Activated T-cell treated with anti-CD3 and anti-CD28 coated beads, Interleukin-2, amount 50 U/mL, for 24 hours (primary cell): ENCODE measurements at regions not wholly inside any gene's neighbourhood (a gene's known extent, or its start where the extent isn't known, plus 50 kb on each side); places are given as distances from the start of the nearest gene placed in this dataset.

ENCODE experiments used
- DNase-seq: peaks from one replicate; pipeline ENCODE4 v3.0.0-alpha.2; 2020
- H3K27ac Mint-ChIP-seq: 2 replicates; pipeline ENCODE4 v1.8.0; 2020; ENCODE audit warnings: mild to moderate bottlenecking, mixed read lengths
- H3K27me3 Mint-ChIP-seq: 2 replicates; pipeline ENCODE4 v1.8.0; 2020; ENCODE audit warnings: mixed read lengths
- H3K36me3 Mint-ChIP-seq: 2 replicates; pipeline ENCODE4 v1.8.0; 2020; ENCODE audit warnings: low read depth, mixed read lengths
- H3K4me1 Mint-ChIP-seq: 2 replicates; pipeline ENCODE4 v1.8.0; 2020; ENCODE audit warnings: low read depth, mixed read lengths
- H3K4me3 Mint-ChIP-seq: 2 replicates; pipeline ENCODE4 v1.8.0; 2020; ENCODE audit warnings: mild to moderate bottlenecking, moderate library complexity, mixed read lengths
- H3K9me3 Mint-ChIP-seq: 2 replicates; pipeline ENCODE4 v1.8.0; 2020; ENCODE audit warnings: mixed read lengths

DNA sequence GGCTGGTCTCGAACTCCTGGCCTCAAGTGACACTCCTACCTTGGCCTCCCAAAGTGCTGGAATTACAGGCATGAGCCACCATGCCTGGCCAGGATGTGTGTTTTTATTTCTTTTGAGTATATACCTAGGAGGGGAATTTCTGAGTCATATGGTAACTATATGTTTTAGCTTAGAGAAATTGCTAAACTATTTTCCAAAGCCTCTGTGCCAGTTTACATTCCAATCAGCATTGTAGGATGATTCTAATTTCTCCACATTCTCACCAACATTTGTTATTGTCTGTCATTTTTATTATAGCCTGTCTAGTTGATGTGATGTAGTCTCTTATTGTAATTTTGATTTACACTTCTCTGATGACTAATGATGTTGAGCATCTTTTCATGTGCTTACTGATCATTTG, 1576.0 kb downstream of the RPA4 start:
- no peak overlapping the region for H3K4me3 Mint-ChIP-seq
- no peaks in the 10 kb centered on the region for H3K36me3 Mint-ChIP-seq
- no peak overlapping the region for H3K27ac Mint-ChIP-seq
- H3K4me1 Mint-ChIP-seq = no peaks in the 10 kb centered on the region
- no peak for DNase-seq
- H3K9me3 Mint-ChIP-seq = no peaks in the 10 kb centered on the region
- peaks cover 10% of the 10 kb centered on the region for H3K27me3 Mint-ChIP-seq

DNA sequence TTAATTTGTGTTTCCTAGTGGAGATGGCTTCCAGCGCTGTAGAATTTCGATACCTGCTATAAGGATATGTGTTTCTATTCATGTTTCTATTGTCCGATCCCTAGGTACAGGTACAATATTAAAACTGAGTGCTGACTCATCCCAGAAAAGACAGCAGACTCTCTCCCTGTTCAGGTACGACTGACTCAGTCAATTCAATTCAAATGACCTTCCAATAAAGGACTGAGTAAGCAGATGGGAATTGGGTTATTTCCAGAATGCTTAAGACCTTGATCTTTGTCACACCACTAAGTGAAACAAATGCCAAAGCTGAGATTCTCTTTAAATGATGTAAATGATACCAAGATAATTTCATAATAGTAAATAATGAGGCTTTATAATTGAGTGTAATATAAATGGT, 1596.9 kb downstream of the RPA4 start:
- DNase-seq = no peak
- no peak overlapping the region for H3K27ac Mint-ChIP-seq
- H3K27me3 Mint-ChIP-seq = peaks cover 9% of the 10 kb centered on the region
- no peaks in the 10 kb centered on the region for H3K4me1 Mint-ChIP-seq
- no peaks in the 10 kb centered on the region for H3K36me3 Mint-ChIP-seq
- peaks cover 1% of the 10 kb centered on the region for H3K9me3 Mint-ChIP-seq
- no peak overlapping the region for H3K4me3 Mint-ChIP-seq

GRCh38 chrX:98481636-98482035, 1597.9 kb downstream of the RPA4 start:
- no peak for DNase-seq
- Mint-ChIP-seq H3K4me3 (no peak overlapping the region), H3K4me1 (no peaks in the 10 kb centered on the region), H3K27me3 (peaks cover 9% of the 10 kb centered on the region), H3K9me3 (peaks cover 1% of the 10 kb centered on the region), H3K36me3 (no peaks in the 10 kb centered on the region), H3K27ac (no peak overlapping the region)

DNA sequence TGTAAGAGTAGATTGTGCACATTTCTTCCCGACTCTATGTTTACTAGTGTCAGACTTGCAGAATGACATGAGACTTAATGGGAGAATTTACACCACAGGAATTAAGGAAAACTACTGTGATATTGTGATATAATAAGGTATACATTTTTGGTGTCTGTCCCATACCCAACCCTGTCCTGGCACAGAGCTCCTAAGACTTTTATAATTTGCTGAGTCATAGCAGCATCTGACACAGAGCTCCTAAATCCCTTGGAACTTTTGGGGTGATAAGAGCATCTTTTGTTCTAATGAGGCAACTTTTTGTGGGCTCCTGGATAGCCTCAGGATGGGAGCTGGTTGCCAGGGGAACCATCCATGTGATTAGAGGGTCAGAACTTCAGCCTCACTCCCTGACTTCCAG, 1607.0 kb downstream of the RPA4 start:
- Mint-ChIP-seq H3K4me3 (no peak overlapping the region), H3K4me1 (no peaks in the 10 kb centered on the region), H3K9me3 (no peaks in the 10 kb centered on the region), H3K27me3 (peaks cover 6% of the 10 kb centered on the region), H3K36me3 (no peaks in the 10 kb centered on the region), H3K27ac (no peak overlapping the region)
- no peak for DNase-seq

GRCh38 chrX:98501426-98501825, 1617.7 kb downstream of the RPA4 start:
- no peaks in the 10 kb centered on the region for H3K27me3 Mint-ChIP-seq
- H3K4me3 Mint-ChIP-seq = no peak overlapping the region
- H3K4me1 Mint-ChIP-seq = no peaks in the 10 kb centered on the region
- no peaks in the 10 kb centered on the region for H3K36me3 Mint-ChIP-seq
- DNase-seq = no peak
- H3K9me3 Mint-ChIP-seq = no peaks in the 10 kb centered on the region
- no peak overlapping the region for H3K27ac Mint-ChIP-seq

- H3K4me3 Mint-ChIP-seq = no peak overlapping the region
- DNase-seq = no peak
- no peak overlapping the region for H3K27ac Mint-ChIP-seq
- no peaks in the 10 kb centered on the region for H3K36me3 Mint-ChIP-seq
- no peaks in the 10 kb centered on the region for H3K4me1 Mint-ChIP-seq
- no peaks in the 10 kb centered on the region for H3K27me3 Mint-ChIP-seq
- no peaks in the 10 kb centered on the region for H3K9me3 Mint-ChIP-seq
These were observed 1623.2 kb downstream of the RPA4 start for GRCh38 chrX:98506907-98507306.

DNA sequence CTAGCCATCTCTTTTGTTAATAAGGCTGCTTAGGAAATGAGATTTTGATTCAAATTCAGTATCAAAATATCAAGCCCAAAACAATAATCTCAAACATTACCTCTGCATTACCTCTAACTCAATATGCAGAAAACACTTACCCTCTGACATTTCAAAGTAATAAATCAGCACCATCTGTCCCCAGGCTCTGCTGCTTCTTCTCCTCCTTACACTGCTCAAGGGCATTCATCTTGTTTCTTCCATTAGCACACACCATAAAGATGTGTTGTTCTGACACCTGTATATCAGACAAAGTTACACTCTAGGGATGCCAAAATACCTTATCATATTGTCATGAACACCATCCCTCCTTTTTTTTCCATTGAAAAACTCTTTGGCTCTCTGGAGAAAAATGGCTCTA, 1630.3 kb downstream of the RPA4 start:
- H3K36me3 Mint-ChIP-seq = no peaks in the 10 kb centered on the region

DNA sequence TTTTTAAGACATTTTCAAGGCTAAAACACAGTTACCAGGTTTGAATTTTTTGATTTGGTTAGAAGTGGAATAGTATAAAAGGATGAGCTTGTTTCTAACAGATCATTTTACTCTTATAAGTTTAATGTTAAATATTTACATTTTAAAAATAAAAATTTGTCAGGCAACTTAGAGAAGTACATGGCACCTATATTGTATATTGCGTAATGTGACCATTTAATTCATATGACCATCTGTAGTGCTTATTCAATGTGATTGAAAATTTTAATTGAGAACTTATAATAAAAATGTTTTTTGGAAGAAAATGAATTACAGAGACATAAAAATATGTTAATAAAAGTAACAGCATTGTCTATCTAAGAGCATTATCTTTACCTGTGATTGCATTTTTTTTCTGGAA, 1632.4 kb downstream of the RPA4 start:
- Mint-ChIP-seq H3K27me3 (no peaks in the 10 kb centered on the region), H3K4me1 (no peaks in the 10 kb centered on the region), H3K4me3 (no peak overlapping the region), H3K27ac (no peak overlapping the region), H3K9me3 (no peaks in the 10 kb centered on the region), H3K36me3 (no peaks in the 10 kb centered on the region)
- DNase-seq = no peak

More for the DNA sequence above, 1630.3 kb downstream of the RPA4 start:
- no peak for DNase-seq
- H3K9me3 Mint-ChIP-seq = no peaks in the 10 kb centered on the region
- no peak overlapping the region for H3K4me3 Mint-ChIP-seq
- H3K4me1 Mint-ChIP-seq = no peaks in the 10 kb centered on the region
- no peaks in the 10 kb centered on the region for H3K27me3 Mint-ChIP-seq
- no peak overlapping the region for H3K27ac Mint-ChIP-seq

GRCh38 chrX:98523026-98523425, 1639.3 kb downstream of the RPA4 start:
- Mint-ChIP-seq H3K36me3 (no peaks in the 10 kb centered on the region), H3K9me3 (no peaks in the 10 kb centered on the region), H3K27me3 (peaks cover 2% of the 10 kb centered on the region), H3K27ac (no peak overlapping the region), H3K4me3 (no peak overlapping the region), H3K4me1 (no peaks in the 10 kb centered on the region)
- DNase-seq = no peak

DNA sequence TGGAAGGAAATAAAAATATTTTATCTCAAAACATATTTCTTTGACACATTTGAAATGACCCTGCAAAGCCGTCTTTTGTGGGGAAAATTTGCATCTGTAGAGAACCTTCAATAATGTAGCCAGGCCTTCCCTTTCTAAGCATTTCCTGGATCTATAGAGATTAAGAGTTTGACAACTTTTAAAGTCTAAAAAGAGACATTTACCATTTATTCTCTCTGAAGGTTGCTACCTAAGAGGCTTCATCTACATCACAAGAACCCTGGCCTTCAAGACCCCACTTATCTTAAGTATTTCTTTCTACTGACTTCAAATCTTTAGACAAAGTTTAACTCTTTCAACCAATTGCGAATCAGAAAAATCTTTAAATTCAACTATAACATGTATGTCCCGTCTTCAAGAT, 1639.8 kb downstream of the RPA4 start:
- no peak for DNase-seq
- H3K36me3 Mint-ChIP-seq = no peaks in the 10 kb centered on the region
- no peaks in the 10 kb centered on the region for H3K4me1 Mint-ChIP-seq
- no peaks in the 10 kb centered on the region for H3K9me3 Mint-ChIP-seq
- H3K27ac Mint-ChIP-seq = no peak overlapping the region
- H3K27me3 Mint-ChIP-seq = peaks cover 7% of the 10 kb centered on the region
- H3K4me3 Mint-ChIP-seq = no peak overlapping the region

DNA sequence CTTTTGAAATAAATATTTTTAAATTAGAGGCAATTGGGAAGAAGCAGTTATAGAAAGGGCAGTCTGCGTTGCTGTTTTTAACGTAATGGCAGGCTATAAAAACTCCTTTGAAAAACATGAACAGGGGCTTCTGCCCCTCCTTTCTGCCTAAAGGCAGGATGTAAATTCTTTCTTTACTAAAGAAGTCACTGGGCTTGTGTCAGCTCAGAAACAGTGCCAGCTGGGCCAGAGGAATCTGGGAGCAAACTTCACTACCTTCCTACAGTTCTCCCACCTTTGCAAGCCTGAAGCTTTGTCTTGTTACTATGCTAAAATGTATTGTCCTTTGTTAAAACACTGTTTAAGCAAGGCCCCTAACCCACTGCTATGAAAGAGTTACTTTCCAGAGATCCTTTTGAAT, 1664.8 kb downstream of the RPA4 start:
- no peak overlapping the region for H3K4me3 Mint-ChIP-seq

DNA sequence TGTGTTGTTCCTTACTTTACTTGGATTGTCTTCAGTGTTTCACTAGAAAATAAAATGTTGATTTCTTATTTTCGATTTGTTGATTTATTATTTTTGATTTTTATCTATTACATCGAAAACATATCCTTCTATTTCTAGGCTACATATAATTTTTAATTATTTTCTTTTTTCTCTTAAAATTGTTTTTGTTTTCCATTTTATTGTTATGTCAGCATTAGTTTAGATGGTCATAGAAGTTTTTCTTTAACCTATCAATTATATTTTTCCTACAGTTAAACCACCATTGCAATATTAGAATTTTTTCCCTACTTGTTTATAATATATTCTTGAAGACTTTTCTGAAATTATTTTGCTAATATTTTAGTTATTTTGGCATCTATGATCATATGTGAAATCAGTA, 1685.1 kb downstream of the RPA4 start:
- Mint-ChIP-seq H3K4me3 (no peak overlapping the region), H3K4me1 (no peaks in the 10 kb centered on the region), H3K27ac (no peak overlapping the region), H3K9me3 (peaks cover 3% of the 10 kb centered on the region), H3K36me3 (no peaks in the 10 kb centered on the region), H3K27me3 (peaks cover 5% of the 10 kb centered on the region)
- DNase-seq = no peak

More for the DNA sequence above, 1664.8 kb downstream of the RPA4 start:
- peaks cover 6% of the 10 kb centered on the region for H3K27me3 Mint-ChIP-seq
- peaks cover 2% of the 10 kb centered on the region for H3K9me3 Mint-ChIP-seq
- H3K36me3 Mint-ChIP-seq = no peaks in the 10 kb centered on the region
- DNase-seq = no peak
- H3K4me1 Mint-ChIP-seq = no peaks in the 10 kb centered on the region
- H3K27ac Mint-ChIP-seq = no peak overlapping the region

DNA sequence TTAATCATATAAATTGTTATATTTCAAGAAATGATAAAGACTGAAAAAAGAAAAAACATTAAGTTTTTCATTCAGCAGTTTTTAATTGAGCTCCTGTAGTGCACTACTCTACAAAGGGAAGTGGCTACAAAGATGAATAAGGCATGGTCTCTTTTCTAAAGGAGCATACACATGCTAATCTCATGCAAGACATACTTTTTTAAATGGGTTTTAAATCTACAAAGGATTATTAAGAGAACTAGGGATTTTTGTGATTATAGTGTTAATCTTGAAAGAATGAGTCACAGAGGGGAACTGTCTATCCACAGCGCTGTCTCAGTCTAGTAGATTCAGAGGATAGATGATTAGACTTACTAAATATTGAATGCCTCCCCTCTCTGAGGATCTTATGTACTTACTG, 1722.2 kb downstream of the RPA4 start:
- Mint-ChIP-seq H3K4me1 (no peaks in the 10 kb centered on the region), H3K9me3 (peaks cover 2% of the 10 kb centered on the region), H3K4me3 (no peak overlapping the region), H3K36me3 (no peaks in the 10 kb centered on the region), H3K27ac (no peak overlapping the region), H3K27me3 (peaks cover 6% of the 10 kb centered on the region)
- no peak for DNase-seq

DNA sequence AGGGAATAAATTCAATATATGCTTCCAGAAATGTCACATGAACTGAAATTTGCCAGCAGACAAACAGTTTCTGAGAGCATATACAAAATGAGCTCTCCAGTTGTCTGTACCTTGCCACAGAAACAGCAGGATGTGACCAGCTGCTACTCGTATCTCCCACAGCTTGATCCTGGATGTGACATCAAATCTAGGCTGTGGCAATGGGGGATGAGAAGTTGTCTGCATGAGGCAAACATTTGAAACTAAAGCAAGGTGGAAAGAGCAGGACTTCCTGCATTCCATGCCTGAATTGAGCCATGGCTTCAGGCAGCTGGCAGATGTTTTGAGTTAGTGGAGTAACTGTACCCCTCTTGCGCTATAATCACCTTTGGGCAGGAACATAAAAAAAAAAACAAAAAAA, 1724.0 kb downstream of the RPA4 start:
- H3K9me3 Mint-ChIP-seq = peaks cover 2% of the 10 kb centered on the region
- H3K4me3 Mint-ChIP-seq = no peak overlapping the region
- H3K4me1 Mint-ChIP-seq = no peaks in the 10 kb centered on the region
- H3K27ac Mint-ChIP-seq = no peak overlapping the region
- no peak for DNase-seq
- H3K27me3 Mint-ChIP-seq = peaks cover 9% of the 10 kb centered on the region
- H3K36me3 Mint-ChIP-seq = no peaks in the 10 kb centered on the region

DNA sequence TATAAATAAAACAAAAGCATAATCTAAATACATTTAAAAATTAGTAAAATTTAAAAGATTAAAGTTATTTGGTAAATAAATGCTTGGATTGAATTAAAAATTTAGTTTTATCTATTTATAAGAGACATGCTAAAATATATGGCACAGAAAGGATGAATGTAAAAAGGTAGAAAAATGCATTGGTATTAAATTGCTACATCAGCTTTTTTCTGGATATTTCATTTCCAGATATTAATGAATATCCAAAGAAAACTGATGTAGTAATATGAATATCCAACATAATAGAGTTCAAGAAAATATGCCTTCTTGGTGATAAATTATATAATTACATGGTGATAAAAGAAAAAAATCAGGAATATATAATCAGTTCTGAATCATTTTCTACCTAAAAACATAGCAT, 1743.9 kb downstream of the RPA4 start:
- H3K4me3 Mint-ChIP-seq = no peak overlapping the region
- DNase-seq = no peak
- H3K36me3 Mint-ChIP-seq = no peaks in the 10 kb centered on the region
- no peaks in the 10 kb centered on the region for H3K4me1 Mint-ChIP-seq
- no peaks in the 10 kb centered on the region for H3K9me3 Mint-ChIP-seq
- H3K27me3 Mint-ChIP-seq = peaks cover 5% of the 10 kb centered on the region
- no peak overlapping the region for H3K27ac Mint-ChIP-seq

- Mint-ChIP-seq H3K4me1 (no peaks in the 10 kb centered on the region), H3K27me3 (no peaks in the 10 kb centered on the region), H3K36me3 (no peaks in the 10 kb centered on the region), H3K9me3 (peaks cover 4% of the 10 kb centered on the region), H3K27ac (no peak overlapping the region), H3K4me3 (no peak overlapping the region)
- DNase-seq = no peak
These were observed 1753.7 kb downstream of the RPA4 start for GRCh38 chrX:98637451-98637850.
